GM20431 (cell line): ENCODE measurements at regions not wholly inside any gene's neighbourhood (a gene's known extent, or its start where the extent isn't known, plus 50 kb on each side); places are given as distances from the start of the nearest gene placed in this dataset.

Source experiments
- in situ Hi-C: fragments of 300-500 bp; cut with MseI, MboI; formaldehyde crosslinking; loops from one replicate; pipeline ENCODE4 v1.15.0; 2020; ENCODE audit warnings: low sequenced_read_pairs; ENCODE audit not compliant: unreplicated experiment

- in situ Hi-C loops: loop anchor here (25.0 kb wide), 1 partner anchor 389 kb away; no protein-coding TSS in a partner anchor
These were observed 1094.7 kb upstream of the TENM3 start for GRCh38 chr4:181148470-181148869.

DNA sequence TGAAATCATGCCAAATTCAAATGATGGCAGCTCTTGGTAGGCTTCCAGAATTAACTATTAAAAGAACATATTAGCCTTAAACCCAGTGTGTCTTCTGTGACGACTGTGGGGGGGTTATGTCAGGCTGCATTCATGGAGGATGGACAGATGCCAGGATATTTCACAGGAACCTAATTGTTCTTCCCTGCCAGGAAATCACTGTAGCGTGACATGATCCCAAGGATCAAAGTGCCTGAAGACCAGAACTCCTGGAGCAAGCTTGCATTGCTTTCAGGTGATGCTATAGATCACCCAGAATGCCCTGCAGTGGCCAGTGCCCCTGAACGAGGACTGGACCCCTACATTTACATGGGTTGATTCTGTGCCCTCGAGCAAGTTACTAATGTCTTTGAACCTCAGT is 1093.0 kb upstream of the TENM3 start:
- in situ Hi-C loops: no loop called here

GRCh38 chr4:181151856-181152255 is 1091.3 kb upstream of the TENM3 start:
- in situ Hi-C loops: no loop called here

DNA sequence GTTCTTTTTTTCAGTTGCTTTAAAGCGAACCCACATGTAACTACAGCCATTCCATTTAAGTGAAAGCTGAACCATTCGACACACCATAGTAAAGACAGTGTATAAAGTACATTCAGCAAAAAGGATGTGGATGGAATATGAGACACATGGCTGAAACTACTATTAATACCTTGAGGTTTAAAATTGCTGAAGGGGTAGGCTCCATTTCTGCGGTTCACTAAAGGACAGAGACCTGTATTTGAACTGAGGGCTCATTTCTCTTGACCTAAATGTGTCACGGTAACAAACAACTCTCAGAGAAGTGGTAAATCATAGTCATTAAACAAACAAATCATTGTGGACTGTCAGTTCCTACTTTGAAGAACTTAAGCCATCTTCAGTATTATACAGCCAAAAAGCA is 1085.6 kb upstream of the TENM3 start:
- in situ Hi-C loops: no loop called here

DNA sequence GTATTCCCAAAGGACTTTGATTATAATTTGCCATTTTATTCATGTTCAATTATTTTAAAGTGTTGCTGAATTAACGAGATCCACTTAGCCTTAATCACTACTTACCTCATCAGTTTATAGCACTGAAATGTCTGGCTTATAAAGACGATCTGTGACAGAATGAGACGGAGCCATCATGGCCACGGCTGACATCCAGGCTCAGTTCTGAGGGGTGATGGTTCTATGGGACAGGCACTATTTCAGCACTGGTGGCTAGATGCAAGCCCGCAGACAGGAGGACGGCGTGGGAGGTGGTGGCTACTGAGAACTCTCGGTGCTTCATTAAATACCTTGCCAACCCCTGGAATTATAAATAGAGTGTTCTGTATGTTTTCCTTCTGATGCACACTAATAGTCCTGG is 1084.2 kb upstream of the TENM3 start:
- in situ Hi-C loops: no loop called here

DNA sequence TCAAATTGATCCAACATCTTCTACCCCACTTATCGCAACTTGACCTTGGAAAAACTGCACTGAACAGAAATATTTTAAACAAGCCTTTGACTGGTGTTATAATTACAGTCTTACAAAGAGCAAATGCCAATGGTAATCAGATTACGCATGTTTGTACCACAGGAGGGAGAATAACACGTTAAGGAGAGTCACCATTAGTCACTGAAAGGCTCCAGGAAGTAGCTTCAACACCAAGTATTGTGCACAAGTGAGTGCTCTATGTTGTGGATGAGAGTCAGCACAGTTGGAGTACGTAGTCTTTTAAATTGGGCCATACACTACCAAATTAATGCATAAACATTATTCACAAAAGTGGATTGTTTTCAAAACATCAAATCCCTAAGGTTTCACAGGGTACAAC is 1081.5 kb upstream of the TENM3 start:
- in situ Hi-C loops: no loop called here

DNA sequence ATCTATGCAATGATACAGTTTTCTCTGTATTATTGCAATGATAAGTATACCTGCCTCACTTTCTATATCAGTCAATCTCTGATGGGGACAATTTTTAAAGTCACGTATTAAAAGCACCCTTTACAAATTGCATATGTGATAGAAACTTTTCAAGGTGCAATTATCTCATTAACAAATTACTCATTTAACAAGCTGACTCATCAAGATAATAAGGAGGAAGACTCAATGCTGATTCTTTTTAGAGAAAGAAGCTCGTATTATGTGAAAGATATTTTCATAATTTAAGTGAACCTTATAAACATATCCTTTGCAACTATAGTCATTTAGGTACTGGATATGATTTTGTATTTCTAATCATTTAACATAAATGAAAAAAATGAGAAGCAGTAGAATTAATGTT is 1080.9 kb upstream of the TENM3 start:
- in situ Hi-C loops: no loop called here

DNA sequence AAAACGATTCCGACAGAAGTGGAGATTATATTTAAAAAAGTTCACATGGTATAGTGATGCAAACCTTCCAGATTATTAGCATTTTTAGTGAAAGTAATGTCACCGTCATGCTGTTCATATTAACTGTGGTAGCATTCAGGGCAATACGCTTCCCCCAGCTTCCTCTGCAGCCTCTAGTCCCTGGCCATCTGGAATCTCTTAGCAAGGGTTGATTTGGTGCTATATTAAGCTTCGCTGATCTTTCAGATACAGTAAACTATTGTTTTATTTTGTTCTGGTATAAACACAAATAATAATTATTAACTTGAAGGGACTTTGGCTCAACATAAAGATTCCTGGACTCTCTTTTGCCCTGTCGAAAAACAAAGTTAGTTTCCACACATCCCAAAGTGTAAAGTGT is 1080.5 kb upstream of the TENM3 start:
- in situ Hi-C loops: no loop called here

DNA sequence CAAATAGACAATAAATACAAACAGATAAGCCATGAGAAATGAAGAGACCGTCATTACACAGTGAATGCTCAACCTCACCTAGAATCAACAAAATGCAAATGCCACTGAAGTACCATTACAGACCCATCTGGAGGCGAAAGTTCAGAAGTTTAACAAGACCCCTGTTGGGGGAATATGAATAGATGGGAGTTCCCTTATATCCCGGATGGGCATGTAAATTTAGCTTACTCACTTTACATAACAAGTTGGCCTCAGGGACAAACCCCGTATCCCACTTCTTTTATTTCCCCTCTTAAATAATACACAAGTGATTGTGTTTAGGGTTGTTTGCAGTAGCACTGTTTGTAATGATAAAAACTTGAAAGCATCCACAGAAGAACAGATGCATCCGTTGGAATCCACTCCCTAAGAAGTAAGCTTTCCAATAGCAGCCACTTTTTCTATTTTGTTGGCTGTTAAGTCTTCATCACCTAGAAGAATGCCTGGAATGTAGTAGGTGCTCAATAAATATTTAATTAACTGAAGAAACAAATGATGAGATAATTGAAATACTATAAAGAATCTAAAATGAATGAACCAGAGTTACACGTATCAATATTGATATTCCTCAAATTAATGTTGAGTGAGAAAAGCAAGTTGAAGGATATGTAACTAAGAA is 1076.3 kb upstream of the TENM3 start:
- in situ Hi-C loops: no loop called here

DNA sequence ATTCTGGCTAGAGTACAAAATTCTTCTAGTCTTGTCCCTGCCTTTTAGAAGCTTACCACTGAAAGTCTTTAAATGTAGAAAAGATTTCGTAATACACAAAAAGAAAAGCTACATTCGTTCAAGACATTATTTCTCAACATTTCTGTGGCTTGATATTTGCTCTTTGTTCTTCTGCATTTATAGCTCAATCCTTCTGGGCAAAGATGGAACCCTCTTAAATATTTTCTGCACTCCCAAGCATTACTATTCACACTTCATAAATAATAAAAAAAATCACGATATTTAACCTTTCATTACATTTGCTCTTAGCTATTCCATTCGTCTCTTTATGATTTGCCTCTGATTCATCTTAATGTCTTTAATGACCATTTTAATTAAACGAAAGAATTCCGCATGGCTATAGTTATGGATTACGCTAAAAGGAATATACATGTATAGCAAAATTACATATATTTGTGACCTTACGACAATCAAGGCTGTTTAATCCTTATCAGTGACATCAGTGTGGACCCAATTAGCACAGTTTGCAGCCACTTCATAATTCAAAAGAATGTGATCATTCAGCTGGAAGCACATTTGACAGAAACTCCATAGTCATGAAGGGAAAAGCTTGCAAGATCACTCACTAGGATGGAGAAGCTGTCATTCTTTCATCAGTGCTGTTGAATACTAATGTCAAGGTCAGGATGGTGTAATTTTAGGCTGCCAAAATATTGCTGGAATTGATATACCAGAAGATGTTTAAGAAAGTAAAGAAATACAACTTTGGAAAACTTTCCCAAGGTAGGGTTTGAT is 1075.0 kb upstream of the TENM3 start:
- in situ Hi-C loops: no loop called here

- in situ Hi-C loops: no loop called here
These were observed 1070.2 kb upstream of the TENM3 start for GRCh38 chr4:181173046-181173445.

- in situ Hi-C loops: no loop called here
These were observed 1066.9 kb upstream of the TENM3 start for GRCh38 chr4:181176306-181176705.

GRCh38 chr4:181181331-181181730 is 1061.9 kb upstream of the TENM3 start:
- in situ Hi-C loops: no loop called here

GRCh38 chr4:181189751-181190150 is 1053.5 kb upstream of the TENM3 start:
- in situ Hi-C loops: no loop called here

DNA sequence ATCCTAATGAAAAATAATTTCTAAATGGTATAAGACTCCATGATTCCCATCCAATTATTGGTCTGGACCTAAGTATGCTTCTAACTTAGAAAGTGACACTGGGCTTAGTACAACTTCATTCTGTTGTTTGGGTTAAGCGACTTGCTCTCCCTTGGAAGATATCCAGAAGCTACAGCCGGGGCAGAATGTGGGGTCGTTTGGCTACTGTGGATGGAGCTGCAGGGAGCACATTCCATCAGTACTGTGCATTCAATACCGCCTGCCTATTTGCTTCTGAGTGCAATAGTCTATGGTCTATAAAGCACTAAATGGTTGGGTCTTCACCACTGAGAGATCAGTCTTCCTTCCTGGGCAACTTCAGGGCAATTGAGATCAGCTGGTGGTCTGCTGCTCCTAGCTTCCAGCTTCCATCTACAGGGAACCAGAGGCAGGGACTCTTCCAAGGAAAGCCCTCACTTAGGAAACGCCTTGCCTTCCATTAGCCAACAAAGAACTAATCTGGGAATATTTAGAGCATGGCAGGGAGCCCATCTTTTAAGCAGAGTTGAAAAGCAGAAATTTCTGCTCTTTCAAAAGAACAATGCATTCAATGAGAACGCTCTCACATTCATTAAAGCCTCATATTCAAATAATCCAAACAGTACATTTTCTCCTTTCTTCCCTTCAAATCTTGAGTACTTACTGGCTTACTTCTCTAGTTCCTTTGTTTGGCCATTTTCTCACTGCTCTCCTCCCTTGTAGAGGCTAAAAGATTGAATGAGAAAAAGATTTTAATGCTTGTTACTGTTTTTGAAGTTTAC is 1049.9 kb upstream of the TENM3 start:
- in situ Hi-C loops: no loop called here

DNA sequence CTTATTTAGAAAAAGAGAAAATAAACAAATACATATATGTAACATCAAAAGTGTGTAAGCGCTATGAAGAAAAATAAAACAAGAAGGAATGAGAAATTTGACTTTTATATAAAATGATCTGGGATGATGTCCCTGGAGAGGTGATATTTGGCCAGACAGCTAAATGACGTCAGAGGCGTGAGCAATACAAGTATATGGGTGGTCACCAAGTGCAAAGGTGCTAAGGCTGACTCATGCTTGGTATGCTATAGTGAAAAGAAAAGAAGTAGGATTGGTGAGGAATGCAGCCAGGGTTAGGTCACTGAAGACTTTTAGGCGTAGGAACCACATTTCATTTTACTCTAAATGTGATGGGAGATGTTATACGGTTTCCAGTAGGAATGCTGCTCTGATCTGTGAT is 1049.1 kb upstream of the TENM3 start:
- in situ Hi-C loops: no loop called here

DNA sequence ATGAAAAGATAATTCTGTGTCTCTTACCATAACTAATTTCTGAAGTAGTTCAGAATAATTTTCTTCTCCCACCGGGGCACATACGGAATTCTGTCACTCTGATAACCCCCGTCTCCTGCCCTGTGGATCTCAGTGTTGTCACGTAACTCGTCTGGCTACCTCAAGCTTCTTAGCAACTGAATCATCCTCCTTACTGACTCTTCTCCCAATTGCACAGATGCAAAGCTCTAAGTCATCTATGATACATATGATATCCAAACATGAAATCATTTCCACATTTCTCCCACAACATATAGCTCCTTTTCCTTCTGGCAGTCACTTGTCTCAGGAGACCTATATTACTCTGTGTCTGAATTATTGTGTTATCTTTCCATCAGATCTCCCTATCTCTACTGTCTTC is 1043.1 kb upstream of the TENM3 start:
- in situ Hi-C loops: no loop called here

DNA sequence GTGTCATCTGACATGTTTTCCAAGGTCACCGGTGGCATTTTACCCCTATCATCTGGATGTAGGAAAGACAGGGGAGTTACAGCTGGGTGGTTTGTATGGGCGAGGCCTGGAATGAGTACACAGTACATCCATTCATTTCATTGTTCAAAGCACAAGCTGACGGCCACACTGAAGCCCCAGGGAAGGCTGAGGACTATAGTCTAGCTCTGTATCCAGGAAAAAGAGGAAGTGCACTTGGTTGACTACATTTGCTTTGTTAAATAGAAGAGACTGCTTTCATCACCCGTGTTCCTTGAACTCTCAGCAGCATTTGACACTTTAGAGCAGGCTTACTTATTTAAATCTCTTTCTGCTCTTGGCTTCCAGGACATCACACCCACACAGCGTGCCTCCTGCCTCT is 1041.0 kb upstream of the TENM3 start:
- in situ Hi-C loops: no loop called here

GRCh38 chr4:181204109-181204508 is 1039.1 kb upstream of the TENM3 start:
- in situ Hi-C loops: no loop called here

- in situ Hi-C loops: no loop called here
These were observed 1029.7 kb upstream of the TENM3 start for GRCh38 chr4:181213551-181213950.

DNA sequence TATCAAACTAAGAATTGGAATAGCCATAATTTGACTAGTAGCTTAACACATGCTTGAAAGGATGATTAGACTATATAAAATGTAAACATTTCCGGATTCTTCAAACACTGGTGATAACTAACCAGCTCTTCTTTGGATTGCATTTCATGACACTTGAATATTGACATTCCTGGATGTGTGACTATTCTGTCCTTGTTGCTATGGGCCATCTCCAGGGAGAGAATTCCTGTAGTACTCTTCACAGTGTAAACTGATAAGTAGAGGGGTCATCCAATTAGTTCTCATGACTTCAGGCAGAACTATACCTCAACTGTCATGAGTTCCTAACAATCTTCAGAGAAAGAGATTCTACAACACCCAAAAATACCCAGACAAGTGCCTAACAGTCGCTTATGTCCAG is 1026.7 kb upstream of the TENM3 start:
- in situ Hi-C loops: no loop called here
